ENCODE measurements at regions not wholly inside any gene's neighbourhood (a gene's known extent, or its start where the extent isn't known, plus 50 kb on each side); places are given as distances from the start of the nearest gene placed in this dataset.

GRCh38 chr9:10917001-10917400 lies 304.2 kb upstream of the PTPRD start:
- TF ChIP-seq FOXP2 (optimal IDR thresholded peaks at IDR 0.05; ENCODE audit: borderline replicate concordance, extremely low read depth, extremely low read length, insufficient read depth) (no peak), SIN3A (IDR thresholded peaks at IDR 0.05; ENCODE audit: borderline replicate concordance, insufficient read depth, low read length) (no peak), TAF1 (IDR thresholded peaks at IDR 0.05; ENCODE audit: borderline replicate concordance, insufficient read depth, low read length) (no peak), REST (IDR thresholded peaks at IDR 0.05; ENCODE audit: insufficient read depth in 1 of 2, low read depth in 2 of 2, low read length in 2 of 2) (no peak), POLR2AphosphoS5 (IDR thresholded peaks at IDR 0.05; ENCODE audit: low read depth, low read length) (no peak)

- TF ChIP-seq POLR2AphosphoS5 (IDR thresholded peaks at IDR 0.05; ENCODE audit: low read depth, low read length) (no peak), SIN3A (IDR thresholded peaks at IDR 0.05; ENCODE audit: borderline replicate concordance, insufficient read depth, low read length) (no peak), REST (IDR thresholded peaks at IDR 0.05; ENCODE audit: insufficient read depth in 1 of 2, low read depth in 2 of 2, low read length in 2 of 2) (no peak), TAF1 (IDR thresholded peaks at IDR 0.05; ENCODE audit: borderline replicate concordance, insufficient read depth, low read length) (no peak), FOXP2 (optimal IDR thresholded peaks at IDR 0.05; ENCODE audit: borderline replicate concordance, extremely low read depth, extremely low read length, insufficient read depth) (no peak)
These were observed 308.9 kb upstream of the PTPRD start for GRCh38 chr9:10921671-10922070.

GRCh38 chr9:10925896-10926295 lies 313.1 kb upstream of the PTPRD start:
- TF ChIP-seq POLR2AphosphoS5 (IDR thresholded peaks at IDR 0.05; ENCODE audit: low read depth, low read length) (no peak), SIN3A (IDR thresholded peaks at IDR 0.05; ENCODE audit: borderline replicate concordance, insufficient read depth, low read length) (no peak), TAF1 (IDR thresholded peaks at IDR 0.05; ENCODE audit: borderline replicate concordance, insufficient read depth, low read length) (no peak), REST (IDR thresholded peaks at IDR 0.05; ENCODE audit: insufficient read depth in 1 of 2, low read depth in 2 of 2, low read length in 2 of 2) (no peak), FOXP2 (optimal IDR thresholded peaks at IDR 0.05; ENCODE audit: borderline replicate concordance, extremely low read depth, extremely low read length, insufficient read depth) (no peak)

DNA sequence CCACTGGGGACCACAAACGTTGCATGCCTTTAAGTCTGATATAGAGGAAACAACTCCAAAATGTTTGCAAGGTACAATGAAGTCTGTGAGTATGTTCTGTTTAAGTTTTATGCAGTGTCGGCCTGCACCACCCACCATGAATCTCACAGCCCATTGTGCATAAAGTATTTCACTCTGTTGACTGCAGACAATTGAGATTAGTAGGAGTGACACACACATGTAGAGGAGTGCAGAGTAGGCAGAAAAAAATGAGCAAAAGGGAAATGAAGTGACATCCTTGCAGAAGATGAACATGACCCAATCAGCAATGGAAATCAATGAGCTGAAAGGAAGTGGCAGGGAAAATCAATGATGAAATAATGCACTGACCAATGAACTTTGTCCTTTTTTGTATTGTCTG lies 315.6 kb upstream of the PTPRD start:
- TF ChIP-seq TAF1 (IDR thresholded peaks at IDR 0.05; ENCODE audit: borderline replicate concordance, insufficient read depth, low read length) (no peak), REST (IDR thresholded peaks at IDR 0.05; ENCODE audit: insufficient read depth in 1 of 2, low read depth in 2 of 2, low read length in 2 of 2) (no peak), POLR2AphosphoS5 (IDR thresholded peaks at IDR 0.05; ENCODE audit: low read depth, low read length) (no peak), FOXP2 (optimal IDR thresholded peaks at IDR 0.05; ENCODE audit: borderline replicate concordance, extremely low read depth, extremely low read length, insufficient read depth) (no peak), SIN3A (IDR thresholded peaks at IDR 0.05; ENCODE audit: borderline replicate concordance, insufficient read depth, low read length) (no peak)

DNA sequence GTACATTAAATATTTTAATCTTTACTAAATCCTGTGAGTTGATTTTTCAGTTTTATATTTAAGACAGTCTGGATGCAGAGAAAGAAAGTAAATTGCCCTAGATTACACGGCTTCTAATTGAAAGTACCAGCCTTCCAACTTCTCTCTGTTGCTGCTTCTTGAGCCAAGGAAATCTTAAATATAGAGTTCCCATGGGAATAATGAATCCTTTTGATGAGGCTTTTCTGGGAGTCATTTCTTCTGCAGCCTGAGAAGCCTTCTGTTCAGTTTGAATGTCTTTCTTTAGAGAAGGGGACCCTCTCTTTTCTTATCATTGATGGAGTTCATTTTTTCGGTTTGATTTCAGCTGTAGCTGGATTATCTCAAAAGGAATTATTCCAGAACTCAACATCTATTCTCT lies 317.3 kb upstream of the PTPRD start:
- TF ChIP-seq FOXP2 (optimal IDR thresholded peaks at IDR 0.05; ENCODE audit: borderline replicate concordance, extremely low read depth, extremely low read length, insufficient read depth): no peak
- TF ChIP-seq REST (IDR thresholded peaks at IDR 0.05; ENCODE audit: insufficient read depth in 1 of 2, low read depth in 2 of 2, low read length in 2 of 2): no peak
- no peak for TF ChIP-seq POLR2AphosphoS5 (IDR thresholded peaks at IDR 0.05; ENCODE audit: low read depth, low read length)
- no peak for TF ChIP-seq TAF1 (IDR thresholded peaks at IDR 0.05; ENCODE audit: borderline replicate concordance, insufficient read depth, low read length)
- no peak for TF ChIP-seq SIN3A (IDR thresholded peaks at IDR 0.05; ENCODE audit: borderline replicate concordance, insufficient read depth, low read length)

Data from PFSK-1 (cell line).